BJ (cell line): ENCODE measurements at regions not wholly inside any gene's neighbourhood (a gene's known extent, or its start where the extent isn't known, plus 50 kb on each side); places are given as distances from the start of the nearest gene placed in this dataset.

Source experiments
- CTCF ChIA-PET: fragments of 350-600 bp; formaldehyde crosslinking; extraction: SDS; loops from one replicate; lab custom pipeline; 2021; ENCODE audit warnings: antibody characterized with exemption, inconsistent platforms; lab: Yijun Ruan, JAX
- POLR2A ChIA-PET: fragments of 300-600 bp; sonication (Branson Sonifier 250); formaldehyde crosslinking; extraction: SDS; loops from one replicate; lab custom pipeline; 2021; ENCODE audit warnings: antibody characterized with exemption; lab: Charles Lee
- DNase-seq: peaks from one replicate; pipeline ENCODE4 v3.0.0-alpha.2; 2011; ENCODE audit warnings: low read depth
- H3K27me3 ChIP-seq: 2 replicates; pipeline ENCODE4 v1.6.0; 2011; ENCODE audit warnings: low read length; ENCODE audit not compliant: control insufficient read depth, insufficient read depth
- H3K36me3 ChIP-seq: 2 replicates; pipeline ENCODE4 v1.5.1; 2011; ENCODE audit warnings: low read length; ENCODE audit not compliant: control insufficient read depth, insufficient read depth
- H3K4me3 ChIP-seq: 2 replicates; pipeline ENCODE4 v1.5.1; 2011; ENCODE audit warnings: low read depth, mild to moderate bottlenecking, control low read depth, low read length
- TF ChIP-seq, protein P1 (sequence below): IDR thresholded peaks from 2 replicates; pipeline ENCODE4 v1.5.1; 2011; ENCODE audit warnings: low read depth, mild to moderate bottlenecking, control low read depth, inconsistent platforms, low read length, moderate library complexity; ENCODE audit not compliant: insufficient read depth

DNA sequence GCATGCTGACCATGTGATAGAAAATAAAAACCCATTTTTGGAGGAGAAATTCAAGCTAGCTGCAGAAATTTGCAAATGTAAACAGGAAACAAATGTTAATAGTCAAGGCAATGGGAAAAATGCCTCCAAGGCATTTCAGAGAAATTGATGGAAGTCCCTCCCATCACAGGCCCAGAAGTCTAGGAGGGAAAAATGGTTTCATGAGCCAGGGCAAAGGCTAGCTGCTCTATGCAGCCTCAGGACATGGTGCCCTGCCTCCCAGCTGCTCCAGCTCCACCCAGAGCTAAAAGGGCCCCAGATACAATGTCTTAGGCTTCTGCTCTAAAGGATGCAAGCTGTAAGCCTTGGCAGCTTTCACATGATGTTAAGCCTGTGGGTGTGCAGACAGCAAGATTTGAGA lies 1419.4 kb upstream of the CELF4 start:
- TF ChIP-seq, protein P1, sequence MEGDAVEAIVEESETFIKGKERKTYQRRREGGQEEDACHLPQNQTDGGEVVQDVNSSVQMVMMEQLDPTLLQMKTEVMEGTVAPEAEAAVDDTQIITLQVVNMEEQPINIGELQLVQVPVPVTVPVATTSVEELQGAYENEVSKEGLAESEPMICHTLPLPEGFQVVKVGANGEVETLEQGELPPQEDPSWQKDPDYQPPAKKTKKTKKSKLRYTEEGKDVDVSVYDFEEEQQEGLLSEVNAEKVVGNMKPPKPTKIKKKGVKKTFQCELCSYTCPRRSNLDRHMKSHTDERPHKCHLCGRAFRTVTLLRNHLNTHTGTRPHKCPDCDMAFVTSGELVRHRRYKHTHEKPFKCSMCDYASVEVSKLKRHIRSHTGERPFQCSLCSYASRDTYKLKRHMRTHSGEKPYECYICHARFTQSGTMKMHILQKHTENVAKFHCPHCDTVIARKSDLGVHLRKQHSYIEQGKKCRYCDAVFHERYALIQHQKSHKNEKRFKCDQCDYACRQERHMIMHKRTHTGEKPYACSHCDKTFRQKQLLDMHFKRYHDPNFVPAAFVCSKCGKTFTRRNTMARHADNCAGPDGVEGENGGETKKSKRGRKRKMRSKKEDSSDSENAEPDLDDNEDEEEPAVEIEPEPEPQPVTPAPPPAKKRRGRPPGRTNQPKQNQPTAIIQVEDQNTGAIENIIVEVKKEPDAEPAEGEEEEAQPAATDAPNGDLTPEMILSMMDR: no peak
- no peak overlapping the region for H3K4me3 ChIP-seq
- CTCF ChIA-PET: no interaction called here
- H3K36me3 ChIP-seq: no peaks in the 10 kb centered on the region
- no peaks in the 10 kb centered on the region for H3K27me3 ChIP-seq
- POLR2A ChIA-PET: no interaction called here
- DNase-seq: no peak

DNA sequence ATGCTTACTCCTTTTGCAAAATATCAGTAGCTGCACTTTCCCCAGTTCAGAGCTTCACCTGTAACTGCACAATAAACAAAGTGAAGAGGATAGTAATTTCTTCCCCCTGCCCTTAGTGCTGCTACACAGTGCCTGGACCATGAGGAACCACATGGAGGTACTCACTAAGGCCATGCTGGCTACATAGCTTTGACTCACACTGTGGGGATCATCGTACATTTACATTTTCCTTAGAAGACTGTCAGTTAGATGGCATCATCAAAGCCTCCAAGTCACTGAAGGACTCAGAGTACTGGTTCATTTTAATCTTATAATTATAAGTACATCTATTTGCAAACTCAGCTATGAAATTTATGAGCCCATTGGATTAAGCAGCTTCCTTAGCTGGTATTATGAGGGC lies 1416.5 kb upstream of the CELF4 start:
- H3K4me3 ChIP-seq: no peak overlapping the region
- TF ChIP-seq, protein P1: no peak

DNA sequence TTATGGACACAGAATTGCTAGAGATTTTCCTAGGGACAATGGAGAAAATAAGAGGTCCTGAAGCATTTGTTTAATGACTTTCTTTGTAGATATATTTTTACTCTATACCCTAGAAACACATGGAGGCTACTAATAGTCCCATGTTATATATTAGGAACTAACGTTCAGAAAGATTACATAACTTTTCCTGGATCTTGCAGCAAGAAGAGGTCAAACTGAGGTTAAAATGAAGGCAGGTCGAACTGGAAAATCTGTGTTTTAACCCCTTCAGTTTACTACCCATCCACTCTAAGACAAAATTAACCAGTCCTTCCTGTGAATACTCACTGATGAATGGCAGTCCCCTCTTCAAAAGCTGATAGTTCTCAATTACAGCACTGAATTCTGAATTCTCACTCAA lies 1415.8 kb upstream of the CELF4 start:
- CTCF ChIA-PET: no interaction called here
- DNase-seq: no peak
- Histone ChIP-seq H3K4me3 (no peak overlapping the region), H3K36me3 (no peaks in the 10 kb centered on the region), H3K27me3 (no peaks in the 10 kb centered on the region)
- TF ChIP-seq, protein P1: no peak
- POLR2A ChIA-PET: no interaction called here

More for the DNA sequence above, 1416.5 kb upstream of the CELF4 start:
- DNase-seq: no peak
- CTCF ChIA-PET: interaction anchor here (0.7 kb wide), 1 partner anchor 1998 kb away, joined by 6 read pairs; no protein-coding TSS in a partner anchor
- Histone ChIP-seq H3K27me3 (no peaks in the 10 kb centered on the region), H3K36me3 (no peaks in the 10 kb centered on the region)
- POLR2A ChIA-PET: no interaction called here

DNA sequence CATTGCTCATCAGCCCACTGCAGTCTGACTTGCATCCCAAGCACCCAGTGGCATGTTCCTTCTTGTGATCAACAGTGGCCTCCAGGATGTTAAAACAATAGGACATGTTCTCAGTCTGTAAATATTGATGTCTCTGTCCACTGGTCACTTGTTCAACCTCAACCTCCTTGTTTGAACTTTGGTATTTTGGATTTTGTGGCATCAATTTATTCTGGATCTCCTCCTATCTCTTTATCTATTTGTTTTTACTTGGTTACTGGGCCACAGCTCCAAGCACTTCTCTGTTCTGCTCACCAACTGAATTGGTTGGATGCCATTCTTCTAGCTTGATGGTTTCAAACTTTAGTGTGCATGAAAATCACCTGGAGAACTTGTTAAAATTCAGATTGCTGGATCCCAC lies 1414.8 kb upstream of the CELF4 start:
- no peaks in the 10 kb centered on the region for H3K36me3 ChIP-seq
- no peaks in the 10 kb centered on the region for H3K27me3 ChIP-seq
- CTCF ChIA-PET: interaction anchor here (0.7 kb wide), 1 partner anchor 20 kb away, joined by 3 read pairs; no protein-coding TSS in a partner anchor
- TF ChIP-seq, protein P1: no peak
- POLR2A ChIA-PET: no interaction called here
- DNase-seq: no peak
- H3K4me3 ChIP-seq: no peak overlapping the region

DNA sequence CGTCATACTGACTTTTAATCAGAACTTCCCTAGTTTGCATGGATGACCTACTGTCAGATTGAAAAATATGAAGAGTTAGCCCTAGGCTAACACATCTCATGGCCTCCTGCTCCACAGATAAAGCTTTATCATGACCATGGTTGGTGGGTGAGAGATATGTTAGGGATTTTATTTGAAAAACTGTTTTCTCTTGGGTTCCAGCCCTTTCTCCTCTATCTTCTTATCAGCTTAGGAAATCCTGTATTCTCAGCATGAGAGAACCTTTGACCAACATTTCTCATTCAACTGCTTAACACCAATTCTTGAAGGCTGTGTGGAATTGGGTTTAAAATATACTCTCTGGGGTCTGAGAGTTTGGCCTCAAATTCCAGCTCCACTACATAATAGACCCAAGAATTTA lies 1407.0 kb upstream of the CELF4 start:
- Histone ChIP-seq H3K27me3 (no peaks in the 10 kb centered on the region), H3K4me3 (no peak overlapping the region), H3K36me3 (no peaks in the 10 kb centered on the region)
- ChIA-PET CTCF (no interaction called here), POLR2A (no interaction called here)
- DNase-seq: no peak
- TF ChIP-seq, protein P1: no peak
